B cell (primary cell): ENCODE measurements at regions not wholly inside any gene's neighbourhood (a gene's known extent, or its start where the extent isn't known, plus 50 kb on each side); places are given as distances from the start of the nearest gene placed in this dataset.

Experiments
- ATAC-seq: fragments of 200-7000 bp; cut with Tn5 transposase; one replicate; pipeline ENCODE4 v1.10.0; 2021; ENCODE audit warnings: low read depth, mild to moderate bottlenecking, moderate number of reproducible peaks, moderate library complexity
- CTCF ChIA-PET: fragments of 350-600 bp; sonication (Branson Sonifier 250); formaldehyde crosslinking; loops from one replicate; lab custom pipeline; 2021; ENCODE audit warnings: antibody characterized with exemption, inconsistent platforms; lab: Charles Lee
- POLR2A ChIA-PET: fragments of 350-600 bp; sonication (Branson Sonifier 250); formaldehyde crosslinking; loops from one replicate; lab custom pipeline; 2021; ENCODE audit warnings: antibody characterized with exemption; lab: Charles Lee
- DNase-seq: peaks from one replicate; pipeline ENCODE4 v3.0.0; 2013
- H2AFZ ChIP-seq: 2 replicates; pipeline ENCODE4 v1.6.1; 2012; ENCODE audit warnings: mild to moderate bottlenecking, low read depth, low read length; ENCODE audit not compliant: insufficient read depth, poor library complexity, severe bottlenecking
- H3K27ac ChIP-seq, 2 donors: 1 replicate in 1 of 2; 2 replicates in 1 of 2; pipeline ENCODE4 v1.5.1; 2012 to 2013; ENCODE audit warnings: low read length in 2 of 2, mild to moderate bottlenecking in 2 of 2, moderate library complexity in 1 of 2
- H3K27me3 ChIP-seq, 4 experiments: fragments of 200-600 bp in 1 of 4; sonication (generic) in 1 of 4; replicated peaks in 1 of 4; 1 replicate in 2 of 4; 2 replicates in 2 of 4; pipeline versions ENCODE4 v1.6.1 to v1.7.0; 2013 to 2016; ENCODE audit warnings: low read length in 3 of 4, mild to moderate bottlenecking in 2 of 4, mixed read lengths in 1 of 4, moderate library complexity in 1 of 4; ENCODE audit not compliant: insufficient read depth in 4 of 4, control insufficient read depth in 3 of 4; ENCODE audit errors: control extremely low read depth in 1 of 4
- H3K36me3 ChIP-seq, 2 experiments: replicated peaks in 1 of 2; 1 replicate in 1 of 2; 2 replicates in 1 of 2; pipeline versions ENCODE4 v1.6.1 to v1.7.1; 2013; ENCODE audit warnings: low read length in 1 of 2; ENCODE audit not compliant: insufficient read depth in 2 of 2, control insufficient read depth in 1 of 2; ENCODE audit errors: control extremely low read depth in 1 of 2, extremely low read depth in 1 of 2
- H3K4me1 ChIP-seq, 2 donors: fragments of 200-600 bp in 1 of 2; sonication (generic) in 1 of 2; 1 replicate in 1 of 2; 2 replicates in 1 of 2; pipeline versions ENCODE4 v1.5.1 to v1.6.1; 2013 to 2017; ENCODE audit warnings: low read length in 2 of 2; ENCODE audit not compliant: control insufficient read depth in 2 of 2, insufficient read depth in 2 of 2
- H3K4me2 ChIP-seq: replicated peaks from 2 replicates; pipeline ENCODE3; 2012; ENCODE audit warnings: mild to moderate bottlenecking, low read depth, low read length; ENCODE audit not compliant: poor library complexity, severe bottlenecking
- H3K4me3 ChIP-seq, 5 experiments: fragments of 200-600 bp in 1 of 5; sonication (generic) in 1 of 5; 1 replicate in 3 of 5; 2 replicates in 2 of 5; pipeline versions ENCODE4 v1.5.1 to v1.7.0; 2011 to 2016; ENCODE audit warnings: low read length in 4 of 5, mild to moderate bottlenecking in 4 of 5, low read depth in 2 of 5, control low read depth in 1 of 5, moderate library complexity in 1 of 5; ENCODE audit not compliant: insufficient read depth in 1 of 5; ENCODE audit errors: control extremely low read depth in 1 of 5, extremely low read depth in 1 of 5
- H3K79me2 ChIP-seq: fragments of 200-600 bp; sonication (generic); one replicate; pipeline ENCODE4 v1.6.0; 2016; ENCODE audit warnings: low read length; ENCODE audit not compliant: control insufficient read depth, insufficient read depth
- H3K9ac ChIP-seq: fragments of 200-600 bp; sonication (generic); 2 replicates; pipeline ENCODE4 v1.6.1; 2017; ENCODE audit warnings: mild to moderate bottlenecking, low read length, moderate library complexity
- H3K9me3 ChIP-seq, 3 donors: one replicate each; pipeline versions ENCODE4 v1.6.1 to v1.7.1; 2013; ENCODE audit warnings: low read length in 2 of 3; ENCODE audit not compliant: control insufficient read depth in 2 of 3, insufficient read depth in 1 of 3; ENCODE audit errors: control extremely low read depth in 1 of 3
- H4K20me1 ChIP-seq: 2 replicates; pipeline ENCODE4 v1.6.0; 2012; ENCODE audit warnings: mild to moderate bottlenecking, low read length; ENCODE audit not compliant: insufficient read depth, control insufficient read depth, poor library complexity, severe bottlenecking
- H3K27ac Mint-ChIP-seq: one replicate; pipeline ENCODE4 v1.8.0; 2021; ENCODE audit warnings: mixed read lengths
- H3K27me3 Mint-ChIP-seq: one replicate; pipeline ENCODE4 v1.8.0; 2021; ENCODE audit warnings: mixed read lengths
- H3K4me1 Mint-ChIP-seq: one replicate; pipeline ENCODE4 v1.8.0; 2021; ENCODE audit warnings: mixed read lengths
- H3K4me3 Mint-ChIP-seq: one replicate; pipeline ENCODE4 v1.8.0; 2021; ENCODE audit warnings: mixed read lengths
- H3K9me3 Mint-ChIP-seq: one replicate; pipeline ENCODE4 v1.8.0; 2022; ENCODE audit warnings: mixed read lengths; ENCODE audit not compliant: insufficient read depth
- CTCF ChIP-seq: fragments of 200-600 bp; IDR thresholded peaks from one replicate; pipeline ENCODE4 v1.8.0; 2022; ENCODE audit warnings: antibody characterized with exemption, mild to moderate bottlenecking
- EZH2 ChIP-seq: IDR thresholded peaks from 2 replicates; pipeline ENCODE4 v1.6.1; 2012; ENCODE audit warnings: borderline replicate concordance, low read depth, mild to moderate bottlenecking, moderate library complexity, low read length; ENCODE audit not compliant: insufficient read depth, poor library complexity, severe bottlenecking
- WGBS: methylation state at CpG from one replicate; pipeline ENCODE4 v1.1.5; 2013; ENCODE audit warnings: missing lambda C conversion rate; ENCODE audit not compliant: insufficient coverage; 5-methylcytosine and 5-hydroxymethylcytosine counted together
- intact Hi-C: fragments of 100-400 bp; cut with micrococcal nuclease; formaldehyde crosslinking; loops from one replicate; pipeline ENCODE4 v1.10.0; 2022

- H3K4me1 Mint-ChIP-seq, result peaks cover 12% of the 10 kb centered on the region
- H3K79me2 ChIP-seq, result no peaks in the 10 kb centered on the region
- no peaks in the 10 kb centered on the region for H3K36me3 ChIP-seq
- peaks cover 0 to 10% (median 0%) of the 10 kb centered on the region in 3 donors for H3K9me3 ChIP-seq
- intact Hi-C loops, result no loop called here
- H3K27me3 Mint-ChIP-seq, result no peaks in the 10 kb centered on the region
- ChIA-PET CTCF (interaction anchor here (0.8 kb wide), 1 partner anchor 108 kb away, joined by 3 read pairs; no protein-coding TSS in a partner anchor), POLR2A (interaction anchor here (0.8 kb wide), 1 partner anchor 13 kb away, joined by 3 read pairs; no protein-coding TSS in a partner anchor)
- no peaks in the 10 kb centered on the region for H3K27me3 ChIP-seq
- H3K9me3 Mint-ChIP-seq, result no peaks in the 10 kb centered on the region
- TF ChIP-seq CTCF (no peak), EZH2 (no peak)
- H3K27ac Mint-ChIP-seq, result no peak overlapping the region
- no peak overlapping the region for H2AFZ ChIP-seq
- H3K4me3 ChIP-seq, result no peak overlapping the region
- no peak overlapping the region for H3K4me3 Mint-ChIP-seq
- H3K27ac ChIP-seq, result no peak overlapping the region
- 64% methylated on average over 5 of the region's 12 CpGs for WGBS
- H3K9ac ChIP-seq, result no peak overlapping the region
- H3K4me1 ChIP-seq, result peaks cover 0 to 3% of the 10 kb centered on the region in 2 donors
- no peaks in the 10 kb centered on the region for H4K20me1 ChIP-seq
- H3K4me2 ChIP-seq, result no peak overlapping the region
- DNase-seq (no peak), ATAC-seq (no peak)
These were observed 120.1 kb upstream of the ZNF608 start for GRCh38 chr5:124866355-124867136.

GRCh38 chr5:124867137-124867704 lies 120.8 kb upstream of the ZNF608 start:
- no peak overlapping the region for H3K4me3 Mint-ChIP-seq
- no peak overlapping the region for H3K4me2 ChIP-seq

More at GRCh38 chr5:124867137-124867704, 120.8 kb upstream of the ZNF608 start:
- H3K4me3 ChIP-seq, result no peak overlapping the region
- no peaks in the 10 kb centered on the region for H3K36me3 ChIP-seq
- WGBS, result 66% methylated on average over 5 of the region's 6 CpGs
- H3K27ac Mint-ChIP-seq, result no peak overlapping the region
- intact Hi-C loops, result no loop called here
- H4K20me1 ChIP-seq, result no peaks in the 10 kb centered on the region
- POLR2A ChIA-PET, result interaction anchor here (0.8 kb wide), 1 partner anchor 13 kb away, joined by 3 read pairs; no protein-coding TSS in a partner anchor
- no peak for TF ChIP-seq EZH2
- no peak for TF ChIP-seq CTCF
- H3K4me1 ChIP-seq, result peaks cover 0 to 3% of the 10 kb centered on the region in 2 donors
- peaks cover 12% of the 10 kb centered on the region for H3K4me1 Mint-ChIP-seq
- peaks cover 0 to 10% (median 0%) of the 10 kb centered on the region in 3 donors for H3K9me3 ChIP-seq
- H3K9ac ChIP-seq, result no peak overlapping the region
- H3K27ac ChIP-seq, result no peak overlapping the region
- no peak overlapping the region for H2AFZ ChIP-seq
- H3K27me3 Mint-ChIP-seq, result no peaks in the 10 kb centered on the region
- H3K79me2 ChIP-seq, result no peaks in the 10 kb centered on the region
- no peaks in the 10 kb centered on the region for H3K27me3 ChIP-seq
- CTCF ChIA-PET, result interaction anchor here (0.8 kb wide), 1 partner anchor 109 kb away, joined by 3 read pairs; no protein-coding TSS in a partner anchor
- no peak for ATAC-seq
- H3K9me3 Mint-ChIP-seq, result no peaks in the 10 kb centered on the region
- DNase-seq, result no peak
